Karpas-422 (cell line): ENCODE measurements at regions not wholly inside any gene's neighbourhood (a gene's known extent, or its start where the extent isn't known, plus 50 kb on each side); places are given as distances from the start of the nearest gene placed in this dataset.

Source experiments
- DNase-seq: peaks from one replicate; pipeline ENCODE4 v3.0.0-alpha.2; 2015
- H2AFZ ChIP-seq: fragments of 200-600 bp; sonication (generic); 2 replicates; pipeline ENCODE4 v1.6.1; 2014; ENCODE audit warnings: antibody characterized with exemption, low read length, mixed read lengths
- H3K27ac ChIP-seq: fragments of 200-600 bp; sonication (generic); 2 replicates; pipeline ENCODE4 v1.5.1; 2014; ENCODE audit warnings: mild to moderate bottlenecking, low read length, moderate library complexity
- H3K27me3 ChIP-seq: fragments of 200-600 bp; sonication (generic); 2 replicates; pipeline ENCODE4 v1.6.1; 2014; ENCODE audit warnings: low read length, mixed read lengths
- H3K36me3 ChIP-seq: fragments of 200-600 bp; sonication (generic); 2 replicates; pipeline ENCODE4 v1.6.1; 2014; ENCODE audit warnings: low read length, mixed read lengths; ENCODE audit not compliant: insufficient read depth
- H3K4me1 ChIP-seq: fragments of 200-600 bp; sonication (generic); 2 replicates; pipeline ENCODE4 v1.6.1; 2014; ENCODE audit warnings: mild to moderate bottlenecking, low read length, mixed read lengths
- H3K4me2 ChIP-seq: fragments of 200-600 bp; sonication (generic); 2 replicates; pipeline ENCODE4 v1.6.1; 2014; ENCODE audit warnings: low read length, low read depth, mild to moderate bottlenecking; ENCODE audit not compliant: poor library complexity, severe bottlenecking
- H3K4me3 ChIP-seq: fragments of 200-600 bp; sonication (generic); 2 replicates; pipeline ENCODE4 v1.5.1; 2014; ENCODE audit warnings: mild to moderate bottlenecking, antibody characterized with exemption, low read length, mixed read lengths
- H3K79me2 ChIP-seq: fragments of 200-600 bp; sonication (generic); 2 replicates; pipeline ENCODE4 v1.6.1; 2014; ENCODE audit warnings: mild to moderate bottlenecking, low read length, mixed read lengths
- H3K9ac ChIP-seq: fragments of 200-600 bp; sonication (generic); 2 replicates; pipeline ENCODE4 v1.6.0; 2014; ENCODE audit warnings: low read length
- H3K9me2 ChIP-seq: fragments of 200-600 bp; sonication (generic), shearing (Covaris generic); replicated peaks from 2 replicates; pipeline ENCODE4 v1.6.0; 2014; ENCODE audit warnings: mild to moderate bottlenecking, low read length, moderate library complexity; ENCODE audit not compliant: insufficient read depth
- H3K9me3 ChIP-seq: fragments of 300-700, 200-600 bp; sonication (generic); 2 replicates; pipeline ENCODE4 v1.6.1; 2014; ENCODE audit warnings: low read length, mixed read lengths
- H4K20me1 ChIP-seq: fragments of 200-600 bp; sonication (generic); 2 replicates; pipeline ENCODE4 v1.6.1; 2014; ENCODE audit warnings: mild to moderate bottlenecking, antibody characterized with exemption, low read length, low read depth; ENCODE audit not compliant: insufficient read depth

- Histone ChIP-seq H3K4me1 (no peaks in the 10 kb centered on the region), H2AFZ (no peak overlapping the region), H3K79me2 (no peaks in the 10 kb centered on the region), H3K36me3 (no peaks in the 10 kb centered on the region), H3K4me2 (no peak overlapping the region), H3K9ac (no peak overlapping the region), H3K4me3 (no peak overlapping the region), H3K27ac (no peak overlapping the region), H3K27me3 (no peaks in the 10 kb centered on the region), H3K9me2 (no peaks in the 10 kb centered on the region), H3K9me3 (peaks cover 45% of the 10 kb centered on the region), H4K20me1 (no peaks in the 10 kb centered on the region)
- DNase-seq: no peak
These were observed 175.8 kb upstream of the NETO1 start for GRCh38 chr18:73043611-73044010.

DNA sequence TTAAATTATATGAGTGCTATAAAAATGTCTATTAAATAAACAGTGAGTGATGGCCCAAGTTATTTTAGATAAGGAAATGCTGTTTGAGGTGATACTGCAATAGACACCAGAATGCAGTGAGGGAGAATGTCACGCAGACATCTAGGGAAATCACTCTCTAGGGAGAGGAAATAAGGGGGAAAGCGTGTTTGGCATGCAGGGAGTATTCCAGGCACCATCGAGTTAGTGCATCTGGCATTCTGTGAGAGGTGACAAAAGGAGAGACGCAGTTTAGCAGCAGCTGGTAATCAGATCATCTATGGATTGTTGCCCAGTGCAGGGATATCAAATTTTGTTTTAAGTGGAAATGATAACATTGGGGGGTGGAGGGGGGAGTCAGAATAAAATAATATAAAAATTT, 175.4 kb upstream of the NETO1 start:
- Histone ChIP-seq H3K4me2 (no peak overlapping the region), H3K27me3 (no peaks in the 10 kb centered on the region), H3K9me3 (peaks cover 48% of the 10 kb centered on the region), H2AFZ (no peak overlapping the region), H4K20me1 (no peaks in the 10 kb centered on the region), H3K36me3 (no peaks in the 10 kb centered on the region), H3K4me1 (no peaks in the 10 kb centered on the region), H3K4me3 (no peak overlapping the region), H3K9me2 (no peaks in the 10 kb centered on the region), H3K27ac (no peak overlapping the region), H3K9ac (no peak overlapping the region), H3K79me2 (no peaks in the 10 kb centered on the region)
- DNase-seq: no peak

- peaks cover 50% of the 10 kb centered on the region for H3K9me3 ChIP-seq
- no peaks in the 10 kb centered on the region for H3K4me1 ChIP-seq
- H3K9me2 ChIP-seq: no peaks in the 10 kb centered on the region
- H3K36me3 ChIP-seq: no peaks in the 10 kb centered on the region
- H3K4me2 ChIP-seq: no peak overlapping the region
- H3K4me3 ChIP-seq: no peak overlapping the region
- H3K9ac ChIP-seq: no peak overlapping the region
- no peak for DNase-seq
- H3K27me3 ChIP-seq: no peaks in the 10 kb centered on the region
- H2AFZ ChIP-seq: no peak overlapping the region
- H3K27ac ChIP-seq: no peak overlapping the region
- H4K20me1 ChIP-seq: no peaks in the 10 kb centered on the region
- no peaks in the 10 kb centered on the region for H3K79me2 ChIP-seq
These were observed 172.5 kb upstream of the NETO1 start for GRCh38 chr18:73040247-73040646.

DNA sequence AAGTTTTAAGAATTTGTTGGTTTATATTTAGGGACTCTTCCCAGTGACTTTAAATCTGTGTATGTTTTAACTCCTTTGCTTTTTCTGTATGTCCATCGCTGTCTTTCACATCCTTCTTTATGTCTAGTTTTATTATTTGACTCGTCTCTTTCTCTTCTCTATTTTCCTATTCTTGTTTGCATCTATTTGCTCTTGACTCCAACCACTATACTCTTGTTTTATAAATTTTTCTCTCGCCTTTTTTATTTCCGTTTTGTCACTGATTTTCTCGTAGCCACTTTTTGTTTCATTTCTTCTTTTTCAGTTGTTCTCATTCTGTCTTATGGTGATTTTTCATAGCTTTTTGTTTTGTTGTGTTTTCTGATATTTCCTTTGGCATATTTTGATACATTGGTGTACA, 170.5 kb upstream of the NETO1 start:
- Histone ChIP-seq H2AFZ (no peak overlapping the region), H3K36me3 (no peaks in the 10 kb centered on the region), H3K4me3 (no peak overlapping the region), H4K20me1 (no peaks in the 10 kb centered on the region), H3K9ac (no peak overlapping the region), H3K27me3 (no peaks in the 10 kb centered on the region), H3K79me2 (no peaks in the 10 kb centered on the region), H3K27ac (no peak overlapping the region), H3K4me2 (no peak overlapping the region), H3K9me2 (no peaks in the 10 kb centered on the region), H3K4me1 (no peaks in the 10 kb centered on the region), H3K9me3 (peaks cover 57% of the 10 kb centered on the region)
- no peak for DNase-seq

GRCh38 chr18:73023975-73024374, 156.2 kb upstream of the NETO1 start:
- Histone ChIP-seq H3K27me3 (no peaks in the 10 kb centered on the region), H3K9me3 (peaks cover 13% of the 10 kb centered on the region), H3K9me2 (no peaks in the 10 kb centered on the region), H3K36me3 (no peaks in the 10 kb centered on the region), H2AFZ (no peak overlapping the region), H3K27ac (no peak overlapping the region), H3K4me3 (no peak overlapping the region), H3K9ac (no peak overlapping the region), H4K20me1 (no peaks in the 10 kb centered on the region), H3K79me2 (no peaks in the 10 kb centered on the region), H3K4me2 (no peak overlapping the region), H3K4me1 (no peaks in the 10 kb centered on the region)
- DNase-seq: no peak

- Histone ChIP-seq H3K27me3 (no peaks in the 10 kb centered on the region), H3K4me2 (no peak overlapping the region), H3K9me3 (peaks cover 67% of the 10 kb centered on the region), H3K36me3 (no peaks in the 10 kb centered on the region), H3K4me3 (no peak overlapping the region), H3K4me1 (no peaks in the 10 kb centered on the region), H2AFZ (no peak overlapping the region), H3K27ac (no peak overlapping the region), H3K79me2 (no peaks in the 10 kb centered on the region), H4K20me1 (no peaks in the 10 kb centered on the region), H3K9me2 (no peaks in the 10 kb centered on the region), H3K9ac (no peak overlapping the region)
- no peak for DNase-seq
These were observed 141.9 kb upstream of the NETO1 start for GRCh38 chr18:73009691-73010090.

- Histone ChIP-seq H3K4me3 (no peak overlapping the region), H2AFZ (no peak overlapping the region), H3K9ac (no peak overlapping the region)
These were observed 140.1 kb upstream of the NETO1 start for GRCh38 chr18:73007915-73008308.

GRCh38 chr18:73007195-73007914, 139.6 kb upstream of the NETO1 start:
- Histone ChIP-seq H3K9ac (no peak overlapping the region), H4K20me1 (no peaks in the 10 kb centered on the region), H2AFZ (no peak overlapping the region), H3K27ac (no peak overlapping the region), H3K9me2 (no peaks in the 10 kb centered on the region), H3K79me2 (no peaks in the 10 kb centered on the region), H3K36me3 (no peaks in the 10 kb centered on the region), H3K27me3 (no peaks in the 10 kb centered on the region), H3K4me3 (no peak overlapping the region), H3K9me3 (peaks cover 65% of the 10 kb centered on the region), H3K4me1 (no peaks in the 10 kb centered on the region), H3K4me2 (no peak overlapping the region)
- DNase-seq: no peak

More at GRCh38 chr18:73007915-73008308, 140.1 kb upstream of the NETO1 start:
- H4K20me1 ChIP-seq: no peaks in the 10 kb centered on the region
- H3K27ac ChIP-seq: no peak overlapping the region
- H3K4me1 ChIP-seq: no peaks in the 10 kb centered on the region
- H3K27me3 ChIP-seq: no peaks in the 10 kb centered on the region
- H3K9me2 ChIP-seq: no peaks in the 10 kb centered on the region
- H3K9me3 ChIP-seq: peaks cover 68% of the 10 kb centered on the region
- no peaks in the 10 kb centered on the region for H3K79me2 ChIP-seq
- H3K36me3 ChIP-seq: no peaks in the 10 kb centered on the region
- H3K4me2 ChIP-seq: no peak overlapping the region
- no peak for DNase-seq
